ENCODE measurements at regions not wholly inside any gene's neighbourhood (a gene's known extent, or its start where the extent isn't known, plus 50 kb on each side); places are given as distances from the start of the nearest gene placed in this dataset.

DNA sequence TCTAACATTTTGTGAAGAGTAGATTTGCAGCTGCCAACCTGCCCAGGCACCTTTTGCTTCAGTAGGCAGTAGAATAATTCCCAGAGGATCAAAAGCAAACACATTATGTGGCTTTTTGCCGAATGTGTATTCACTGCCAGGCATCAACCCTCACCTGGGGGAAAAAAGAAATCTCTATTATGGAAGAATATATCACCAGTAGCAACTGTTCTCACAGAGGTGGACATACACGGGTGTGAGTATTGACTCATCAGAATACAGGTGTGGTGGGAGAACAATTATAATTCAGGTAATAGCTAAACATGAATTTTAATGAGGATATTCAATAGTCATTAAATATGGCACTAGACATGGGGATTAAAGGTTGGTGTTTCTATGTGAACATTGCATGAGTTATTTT is 910.7 kb downstream of the TFAP2A start:
- no peak for TF ChIP-seq POLR2AphosphoS5 (IDR thresholded peaks at IDR 0.05; ENCODE audit: low read depth, low read length)
- TF ChIP-seq, protein P1, sequence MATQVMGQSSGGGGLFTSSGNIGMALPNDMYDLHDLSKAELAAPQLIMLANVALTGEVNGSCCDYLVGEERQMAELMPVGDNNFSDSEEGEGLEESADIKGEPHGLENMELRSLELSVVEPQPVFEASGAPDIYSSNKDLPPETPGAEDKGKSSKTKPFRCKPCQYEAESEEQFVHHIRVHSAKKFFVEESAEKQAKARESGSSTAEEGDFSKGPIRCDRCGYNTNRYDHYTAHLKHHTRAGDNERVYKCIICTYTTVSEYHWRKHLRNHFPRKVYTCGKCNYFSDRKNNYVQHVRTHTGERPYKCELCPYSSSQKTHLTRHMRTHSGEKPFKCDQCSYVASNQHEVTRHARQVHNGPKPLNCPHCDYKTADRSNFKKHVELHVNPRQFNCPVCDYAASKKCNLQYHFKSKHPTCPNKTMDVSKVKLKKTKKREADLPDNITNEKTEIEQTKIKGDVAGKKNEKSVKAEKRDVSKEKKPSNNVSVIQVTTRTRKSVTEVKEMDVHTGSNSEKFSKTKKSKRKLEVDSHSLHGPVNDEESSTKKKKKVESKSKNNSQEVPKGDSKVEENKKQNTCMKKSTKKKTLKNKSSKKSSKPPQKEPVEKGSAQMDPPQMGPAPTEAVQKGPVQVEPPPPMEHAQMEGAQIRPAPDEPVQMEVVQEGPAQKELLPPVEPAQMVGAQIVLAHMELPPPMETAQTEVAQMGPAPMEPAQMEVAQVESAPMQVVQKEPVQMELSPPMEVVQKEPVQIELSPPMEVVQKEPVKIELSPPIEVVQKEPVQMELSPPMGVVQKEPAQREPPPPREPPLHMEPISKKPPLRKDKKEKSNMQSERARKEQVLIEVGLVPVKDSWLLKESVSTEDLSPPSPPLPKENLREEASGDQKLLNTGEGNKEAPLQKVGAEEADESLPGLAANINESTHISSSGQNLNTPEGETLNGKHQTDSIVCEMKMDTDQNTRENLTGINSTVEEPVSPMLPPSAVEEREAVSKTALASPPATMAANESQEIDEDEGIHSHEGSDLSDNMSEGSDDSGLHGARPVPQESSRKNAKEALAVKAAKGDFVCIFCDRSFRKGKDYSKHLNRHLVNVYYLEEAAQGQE (IDR thresholded peaks at IDR 0.05; ENCODE audit: insufficient read depth in 1 of 2, low read depth in 2 of 2, low read length in 2 of 2): no peak
- TF ChIP-seq TAF1 (IDR thresholded peaks at IDR 0.05; ENCODE audit: borderline replicate concordance, insufficient read depth, low read length): no peak
- TF ChIP-seq SIN3A (IDR thresholded peaks at IDR 0.05; ENCODE audit: borderline replicate concordance, insufficient read depth, low read length): no peak
- no peak for TF ChIP-seq FOXP2 (optimal IDR thresholded peaks at IDR 0.05; ENCODE audit: borderline replicate concordance, extremely low read depth, extremely low read length, insufficient read depth)

Data from PFSK-1 (cell line).